HepG2 (cell line): ENCODE measurements at regions not wholly inside any gene's neighbourhood (a gene's known extent, or its start where the extent isn't known, plus 50 kb on each side); places are given as distances from the start of the nearest gene placed in this dataset.

Source experiments
- CTCF ChIP-seq: sonication (generic); formaldehyde crosslinking; IDR thresholded peaks from 2 replicates; pipeline ENCODE4 v1.5.0; 2020; ENCODE audit warnings: mild to moderate bottlenecking, missing genetic modification reagents, moderate library complexity
- GABPA ChIP-seq, 2 experiments: IDR thresholded peaks; 2 replicates each; pipeline ENCODE4 v1.6.1; 2011 to 2016; ENCODE audit warnings: low read depth in 2 of 2, low read length in 1 of 2, missing biosample characterization in 1 of 2, missing genetic modification characterization in 1 of 2
- TAF1 ChIP-seq: sonication (generic); formaldehyde crosslinking; IDR thresholded peaks from 2 replicates; pipeline ENCODE4 v1.4.0; 2020; ENCODE audit warnings: missing genetic modification reagents
- ZFP36 ChIP-seq: fragments of 150-350 bp; IDR thresholded peaks from 2 replicates; pipeline ENCODE4 v1.6.1; 2018; ENCODE audit warnings: borderline replicate concordance, low read length, low read depth; ENCODE audit not compliant: partially characterized antibody

GRCh38 chr12:74382983-74383382 is 154.7 kb upstream of the ATXN7L3B start:
- no peak for TF ChIP-seq ZFP36
- TF ChIP-seq GABPA (IDR thresholded peaks at IDR 0.05; ENCODE audit: low read depth, low read length): no peak
- TF ChIP-seq GABPA (CRISPR knock-in tag; IDR thresholded peaks at IDR 0.05; ENCODE audit: low read depth): no peak
- no peak for TF ChIP-seq TAF1 (CRISPR knock-in tag)
- no peak for TF ChIP-seq CTCF (CRISPR knock-in tag)
